ENCODE measurements at regions not wholly inside any gene's neighbourhood (a gene's known extent, or its start where the extent isn't known, plus 50 kb on each side); places are given as distances from the start of the nearest gene placed in this dataset.

- TF ChIP-seq CTCF (IDR thresholded peaks at IDR 0.05; ENCODE audit: low read depth, low read length, missing control alignments): no peak
Observed at GRCh38 chr2:5453220-5454050, 238.7 kb upstream of the SOX11 start.

GRCh38 chr2:5454051-5454390, 238.2 kb upstream of the SOX11 start:
- no peak for TF ChIP-seq CTCF (IDR thresholded peaks at IDR 0.05; ENCODE audit: low read depth, low read length, missing control alignments)
- no peak for DNase-seq (ENCODE audit: extremely low read depth, low read depth)
- H3K4me3 ChIP-seq (replicated peaks; ENCODE audit: low read depth, low read length): no peak overlapping the region

More at GRCh38 chr2:5453220-5454050, 238.7 kb upstream of the SOX11 start:
- H3K4me3 ChIP-seq (replicated peaks; ENCODE audit: low read depth, low read length): no peak overlapping the region
- DNase-seq (ENCODE audit: extremely low read depth, low read depth): no peak

GRCh38 chr2:5459041-5459440, 233.1 kb upstream of the SOX11 start:
- DNase-seq (ENCODE audit: extremely low read depth, low read depth): no peak
- H3K4me3 ChIP-seq (replicated peaks; ENCODE audit: low read depth, low read length): no peak overlapping the region
- TF ChIP-seq CTCF (IDR thresholded peaks at IDR 0.05; ENCODE audit: low read depth, low read length, missing control alignments): no peak

DNA sequence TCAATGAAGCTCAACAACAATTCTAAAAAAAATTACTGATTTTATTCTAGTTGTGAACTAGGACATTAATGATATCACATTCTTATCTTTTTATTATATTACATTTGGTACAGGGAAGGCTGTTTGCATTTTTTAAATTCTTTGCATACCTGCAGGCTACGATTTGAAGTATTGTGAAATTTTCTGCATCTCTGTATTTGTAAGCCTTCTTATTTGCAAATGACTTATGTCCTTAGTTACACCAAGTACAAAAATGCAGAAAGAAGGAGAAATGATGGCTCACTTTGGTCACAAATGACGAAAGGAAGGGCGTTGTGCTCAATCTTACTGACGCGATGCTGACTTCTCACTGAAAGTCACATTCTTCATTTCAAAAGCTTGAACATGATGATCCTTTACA, 227.5 kb upstream of the SOX11 start:
- H3K4me3 ChIP-seq (replicated peaks; ENCODE audit: low read depth, low read length): no peak overlapping the region
- DNase-seq (ENCODE audit: extremely low read depth, low read depth): no peak
- no peak for TF ChIP-seq CTCF (IDR thresholded peaks at IDR 0.05; ENCODE audit: low read depth, low read length, missing control alignments)

DNA sequence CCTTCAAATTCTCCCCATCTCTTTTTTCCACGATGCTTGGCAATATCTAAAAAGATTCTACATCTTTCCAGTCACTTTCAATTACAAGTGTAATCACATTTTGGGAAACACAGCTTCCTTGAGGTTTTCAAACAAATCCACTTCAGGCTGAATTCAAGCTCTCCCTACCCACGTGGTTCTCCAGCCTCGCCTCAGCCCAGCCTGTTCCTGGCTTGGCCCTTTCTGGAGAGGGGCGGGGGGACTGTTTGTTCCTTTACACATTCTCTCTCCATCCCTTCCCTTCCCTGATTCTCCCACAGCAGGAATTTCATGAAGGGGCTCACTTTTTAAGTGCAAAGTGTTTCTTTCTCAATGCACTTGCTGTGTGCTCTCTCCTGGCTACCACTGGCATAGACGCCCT, 226.3 kb upstream of the SOX11 start:
- no peak overlapping the region for H3K4me3 ChIP-seq (replicated peaks; ENCODE audit: low read depth, low read length)
- TF ChIP-seq CTCF (IDR thresholded peaks at IDR 0.05; ENCODE audit: low read depth, low read length, missing control alignments): no peak

GRCh38 chr2:5467178-5467905, 224.8 kb upstream of the SOX11 start:
- TF ChIP-seq CTCF (IDR thresholded peaks at IDR 0.05; ENCODE audit: low read depth, low read length, missing control alignments): no peak
- H3K4me3 ChIP-seq (replicated peaks; ENCODE audit: low read depth, low read length): no peak overlapping the region
- no peak for DNase-seq (ENCODE audit: extremely low read depth, low read depth)

More for the DNA sequence above, 226.3 kb upstream of the SOX11 start:
- no peak for DNase-seq (ENCODE audit: extremely low read depth, low read depth)

Measured in HFF-Myc (cell line).